GM12865 (cell line): ENCODE measurements at regions not wholly inside any gene's neighbourhood (a gene's known extent, or its start where the extent isn't known, plus 50 kb on each side); places are given as distances from the start of the nearest gene placed in this dataset.

Experiments used
- DNase-seq: peaks from one replicate; pipeline ENCODE4 v3.0.0; 2010; ENCODE audit warnings: low read depth
- H3K4me3 ChIP-seq: 2 replicates; pipeline ENCODE4 v1.5.1; 2011; ENCODE audit warnings: mild to moderate bottlenecking, low read depth, low read length, control low read depth
- CTCF ChIP-seq: IDR thresholded peaks from 2 replicates; pipeline ENCODE4 v1.5.1; 2011; ENCODE audit warnings: low read length, control low read depth, low read depth, inconsistent platforms; ENCODE audit not compliant: insufficient read depth; ENCODE audit errors: missing control alignments

- DNase-seq = no peak
- TF ChIP-seq CTCF = no peak
Measured at GRCh38 chr18:38633333-38633732, 1067.7 kb upstream of the CELF4 start.

GRCh38 chr18:38619129-38619528, 1053.5 kb upstream of the CELF4 start:
- H3K4me3 ChIP-seq = no peak overlapping the region
- TF ChIP-seq CTCF = no peak

More at GRCh38 chr18:38633333-38633732, 1067.7 kb upstream of the CELF4 start:
- H3K4me3 ChIP-seq = no peak overlapping the region

GRCh38 chr18:38616306-38616705, 1050.7 kb upstream of the CELF4 start:
- H3K4me3 ChIP-seq = no peak overlapping the region
- no peak for DNase-seq
- TF ChIP-seq CTCF = no peak

More at GRCh38 chr18:38619129-38619528, 1053.5 kb upstream of the CELF4 start:
- no peak for DNase-seq

GRCh38 chr18:38612904-38613303, 1047.3 kb upstream of the CELF4 start:
- no peak overlapping the region for H3K4me3 ChIP-seq
- DNase-seq = no peak
- no peak for TF ChIP-seq CTCF

- no peak overlapping the region for H3K4me3 ChIP-seq
- peak; percentile 92 for DNase-seq
- TF ChIP-seq CTCF = no peak
Measured at GRCh38 chr18:38611036-38611964, 1045.7 kb upstream of the CELF4 start.

GRCh38 chr18:38606841-38607240, 1041.2 kb upstream of the CELF4 start:
- peak; percentile 60 for DNase-seq
- no peak overlapping the region for H3K4me3 ChIP-seq
- no peak for TF ChIP-seq CTCF
